GM18505 (cell line): ENCODE measurements at regions not wholly inside any gene's neighbourhood (a gene's known extent, or its start where the extent isn't known, plus 50 kb on each side); places are given as distances from the start of the nearest gene placed in this dataset.
"Not testable (repeated sequence)": the region's sequence is repeated elsewhere in the genome, so short reads cannot be mapped to it uniquely, and the experiment has no call there.

Experiments
- ATAC-seq: cut with Tn5 transposase; IDR thresholded peaks from one replicate; pipeline ENCODE4 v1.9.1; 2021; ENCODE audit not compliant: unreplicated experiment
- POLR2A ChIP-seq: IDR thresholded peaks from 4 replicates; pipeline ENCODE4 v1.6.1; 2011; ENCODE audit warnings: borderline replicate concordance; ENCODE audit not compliant: insufficient read depth, insufficient read length; ENCODE audit errors: extremely low read depth

- TF ChIP-seq POLR2A, result no peak
- no peak for ATAC-seq
Measured at GRCh38 chr10:84698989-84699388, 370.6 kb downstream of the CCSER2 start.

GRCh38 chr10:84700668-84701369, 372.4 kb downstream of the CCSER2 start:
- no peak for TF ChIP-seq POLR2A
- no peak for ATAC-seq

- ATAC-seq, result no peak
- no peak for TF ChIP-seq POLR2A
Measured at GRCh38 chr10:84701370-84701720, 373.0 kb downstream of the CCSER2 start.

- TF ChIP-seq POLR2A, result no peak
- ATAC-seq, result no peak
Measured at GRCh38 chr10:84704101-84704500, 375.7 kb downstream of the CCSER2 start.

GRCh38 chr10:84706431-84706830, 378.0 kb downstream of the CCSER2 start:
- no peak for ATAC-seq
- no peak for TF ChIP-seq POLR2A

- no peak for ATAC-seq
- TF ChIP-seq POLR2A, result no peak
Measured at GRCh38 chr10:84706875-84707274, 378.5 kb downstream of the CCSER2 start.

- peak; percentile 80 for ATAC-seq
- TF ChIP-seq POLR2A, result no peak
Measured at GRCh38 chr10:84715911-84716310, 387.5 kb downstream of the CCSER2 start.

GRCh38 chr10:84718877-84719616, 390.7 kb downstream of the CCSER2 start:
- ATAC-seq, result no peak
- TF ChIP-seq POLR2A, result no peak

- no peak for TF ChIP-seq POLR2A
- ATAC-seq, result no peak
Measured at GRCh38 chr10:84719687-84720086, 391.3 kb downstream of the CCSER2 start.

- TF ChIP-seq POLR2A, result no peak
- no peak for ATAC-seq
Measured at GRCh38 chr10:84727398-84727797, 399.0 kb downstream of the CCSER2 start.

GRCh38 chr10:84739126-84739525, 410.7 kb downstream of the CCSER2 start:
- ATAC-seq, result not testable (repeated sequence)

- no peak for ATAC-seq
- TF ChIP-seq POLR2A, result no peak
Measured at GRCh38 chr10:84739641-84740040, 411.3 kb downstream of the CCSER2 start.

GRCh38 chr10:84743483-84743882, 415.1 kb downstream of the CCSER2 start:
- TF ChIP-seq POLR2A, result no peak
- no peak for ATAC-seq

GRCh38 chr10:84755311-84755710, 426.9 kb downstream of the CCSER2 start:
- ATAC-seq, result no peak

GRCh38 chr10:84756653-84757052, 428.3 kb downstream of the CCSER2 start:
- not testable (repeated sequence) for ATAC-seq

More at GRCh38 chr10:84755311-84755710, 426.9 kb downstream of the CCSER2 start:
- no peak for TF ChIP-seq POLR2A

GRCh38 chr10:84761994-84762614, 433.7 kb downstream of the CCSER2 start:
- not testable (repeated sequence) for ATAC-seq
